DMS153 (cell line): ENCODE measurements at regions not wholly inside any gene's neighbourhood (a gene's known extent, or its start where the extent isn't known, plus 50 kb on each side); places are given as distances from the start of the nearest gene placed in this dataset.
"Not testable (repeated sequence)": the region's sequence is repeated elsewhere in the genome, so short reads cannot be mapped to it uniquely, and the experiment has no call there.

Experiments
- DNase-seq: peaks from one replicate; lab custom pipeline; 2025; lab: John Stamatoyannopoulos, UW

DNA sequence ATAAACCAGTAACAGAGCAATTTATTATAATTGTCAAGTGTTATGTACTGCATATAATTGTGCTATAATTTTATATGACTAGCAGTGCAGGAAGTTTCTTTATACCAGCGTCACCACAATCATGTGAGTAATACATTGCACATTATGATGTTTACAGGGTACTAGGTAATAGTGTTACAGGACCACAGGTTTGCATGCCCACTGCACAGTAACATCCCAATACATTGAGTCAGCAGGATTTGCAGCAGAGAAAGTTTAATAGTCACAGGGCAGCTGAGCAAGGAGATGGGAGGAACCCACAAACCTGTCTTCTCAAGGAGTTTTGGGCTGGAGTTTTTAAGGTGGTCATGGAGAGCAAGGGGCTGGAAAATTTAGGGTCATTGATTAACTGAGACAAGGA lies 1042.9 kb upstream of the ACVR2A start:
- DNase-seq, result no peak

DNA sequence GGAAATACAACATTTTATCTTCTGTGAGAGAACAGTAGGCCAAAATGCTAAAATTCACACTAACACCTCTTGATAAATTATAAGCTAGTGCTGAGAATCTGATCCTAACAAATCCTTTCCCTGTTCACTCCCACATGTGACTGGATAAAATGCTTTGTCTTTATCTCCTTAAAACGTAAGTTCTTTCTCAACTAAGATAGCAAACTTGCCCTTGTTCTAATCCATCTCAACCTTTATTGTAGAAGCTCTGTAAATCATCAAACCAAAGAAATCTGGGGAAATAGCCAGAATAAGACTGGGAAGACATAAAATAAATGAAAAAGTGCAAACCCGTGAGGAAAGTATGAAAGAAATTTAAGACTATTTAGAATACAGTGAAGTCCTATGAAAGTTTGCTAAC lies 1058.4 kb upstream of the ACVR2A start:
- no peak for DNase-seq

DNA sequence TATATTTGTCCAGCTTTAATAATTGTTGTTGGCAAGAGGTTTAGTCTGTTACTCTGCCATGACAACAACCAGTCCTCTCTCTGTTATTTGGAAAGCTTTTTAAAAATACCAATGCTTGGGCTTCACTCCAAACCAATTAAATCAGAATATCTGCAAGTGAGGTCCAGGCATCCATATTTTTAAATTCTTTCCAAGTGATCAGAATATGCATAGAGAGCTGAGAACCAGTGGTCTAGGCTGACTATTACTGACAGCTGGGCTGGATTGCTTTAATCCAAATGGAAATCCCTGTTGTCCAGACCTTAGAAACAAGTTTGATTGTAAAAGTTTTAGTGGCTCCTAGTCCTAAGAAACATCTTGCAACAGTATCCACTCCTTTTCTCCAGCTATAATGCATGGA lies 1059.7 kb upstream of the ACVR2A start:
- DNase-seq, result no peak

GRCh38 chr2:146784602-146785001 lies 1060.2 kb upstream of the ACVR2A start:
- DNase-seq, result no peak

DNA sequence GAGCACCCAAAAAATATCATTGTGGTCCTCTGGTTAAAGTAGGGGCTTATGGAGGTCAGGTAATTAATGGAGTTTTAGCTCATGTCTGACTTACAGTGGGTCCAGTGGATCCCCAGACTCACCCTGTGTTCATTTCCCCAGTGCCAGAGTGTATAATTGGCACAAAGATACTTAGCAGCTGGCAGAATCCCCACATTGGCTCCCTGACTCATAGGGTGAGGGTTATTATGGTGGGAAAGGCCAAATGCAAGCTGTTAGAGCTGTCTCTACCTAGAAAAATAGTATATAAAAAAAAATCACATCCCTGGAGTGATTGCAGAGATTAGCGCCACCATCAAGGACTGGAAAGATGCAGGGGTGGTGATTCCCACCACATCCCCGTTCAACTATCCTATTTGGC lies 1067.6 kb upstream of the ACVR2A start:
- no peak for DNase-seq

- DNase-seq, result no peak
Observed at GRCh38 chr2:146776596-146776995, 1068.2 kb upstream of the ACVR2A start.

GRCh38 chr2:146771531-146771930 lies 1073.3 kb upstream of the ACVR2A start:
- no peak for DNase-seq

GRCh38 chr2:146764301-146764700 lies 1080.5 kb upstream of the ACVR2A start:
- DNase-seq, result no peak

DNA sequence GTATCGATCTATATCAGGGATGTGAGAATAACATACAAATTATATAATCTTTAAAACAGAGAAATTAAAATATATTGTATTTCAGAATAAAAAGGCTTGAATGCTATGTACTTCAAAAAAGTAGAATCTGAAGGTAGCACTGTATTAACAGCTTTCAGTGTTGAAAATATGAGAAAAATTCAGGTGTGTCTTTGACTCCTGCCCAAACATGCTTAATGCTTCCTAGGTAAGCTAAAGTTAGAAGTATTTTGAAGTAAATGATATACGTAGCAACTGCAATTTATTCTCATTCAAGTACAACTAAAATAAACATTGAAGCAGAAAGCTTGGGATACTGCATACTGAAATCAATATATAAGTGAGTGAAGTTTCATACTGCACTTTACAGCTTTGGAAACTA lies 1082.0 kb upstream of the ACVR2A start:
- DNase-seq, result no peak

- DNase-seq, result no peak
Observed at GRCh38 chr2:146754606-146755005, 1090.2 kb upstream of the ACVR2A start.

- no peak for DNase-seq
Observed at GRCh38 chr2:146748046-146748445, 1096.8 kb upstream of the ACVR2A start.

GRCh38 chr2:146741260-146741659 lies 1103.6 kb upstream of the ACVR2A start:
- DNase-seq, result no peak

- DNase-seq, result no peak
Observed at GRCh38 chr2:146734821-146735190, 1110.0 kb upstream of the ACVR2A start.

- DNase-seq, result peak; percentile 57
Observed at GRCh38 chr2:146734042-146734820, 1110.6 kb upstream of the ACVR2A start.

DNA sequence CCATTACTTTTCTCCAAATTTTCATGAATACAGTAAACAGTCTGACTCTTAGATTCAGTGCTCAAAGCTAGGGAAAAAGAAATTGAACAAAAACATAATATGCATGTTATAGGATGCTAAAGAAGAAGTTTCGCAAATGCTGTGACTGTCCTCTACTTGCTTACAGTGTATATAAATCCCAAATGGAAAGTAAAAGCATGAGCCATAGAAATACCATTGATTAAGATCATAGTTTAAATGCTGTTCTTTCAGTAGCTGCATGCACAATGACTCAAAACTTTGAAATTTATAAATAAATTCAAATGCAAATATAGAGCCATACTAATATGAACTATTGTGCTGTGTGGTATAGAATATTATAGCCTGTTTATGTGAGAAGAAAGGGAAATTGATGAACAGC lies 1113.9 kb upstream of the ACVR2A start:
- no peak for DNase-seq

- DNase-seq, result no peak
Observed at GRCh38 chr2:146721486-146721885, 1123.3 kb upstream of the ACVR2A start.

DNA sequence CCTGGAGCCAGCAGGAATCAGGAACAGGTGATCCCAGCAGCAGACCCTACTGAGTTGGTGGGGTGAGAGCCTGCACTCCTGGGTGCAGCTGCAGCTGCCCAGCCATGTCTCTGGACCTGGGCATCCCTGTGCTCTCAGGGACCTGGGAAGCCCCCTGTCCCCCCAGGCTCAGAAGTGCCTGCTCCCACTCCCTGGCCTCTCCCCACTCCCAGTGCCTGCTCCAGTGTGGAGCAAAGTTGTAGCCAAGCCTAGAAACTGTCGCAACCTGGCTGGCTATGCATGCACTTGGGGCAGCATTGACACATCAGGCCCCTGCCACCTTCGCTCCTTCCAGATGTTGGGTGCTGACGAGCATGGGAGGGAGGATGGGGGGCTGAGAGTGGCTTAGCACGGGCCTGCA lies 1124.7 kb upstream of the ACVR2A start:
- no peak for DNase-seq

DNA sequence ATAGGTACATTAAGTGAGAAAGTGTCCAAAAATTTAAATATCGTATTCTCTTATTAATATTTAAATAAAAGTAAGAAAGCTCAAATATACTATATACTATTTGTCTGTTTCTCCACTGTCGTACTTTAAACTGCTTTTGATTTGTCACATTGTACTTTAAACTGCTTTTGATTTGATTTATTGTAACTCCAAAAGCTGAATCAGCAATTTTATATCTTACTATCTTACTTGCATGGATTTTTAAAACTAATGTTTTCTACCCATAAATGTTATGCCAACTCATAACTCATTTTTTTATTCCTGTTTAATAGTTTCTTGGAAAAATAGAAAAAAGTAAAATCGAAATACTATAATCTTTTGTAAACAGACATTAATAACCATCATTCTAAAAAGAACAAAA lies 1128.2 kb upstream of the ACVR2A start:
- DNase-seq, result no peak

GRCh38 chr2:146709004-146709403 lies 1135.8 kb upstream of the ACVR2A start:
- no peak for DNase-seq

GRCh38 chr2:146701183-146701582 lies 1143.6 kb upstream of the ACVR2A start:
- DNase-seq, result no peak

GRCh38 chr2:146697307-146697706 lies 1147.5 kb upstream of the ACVR2A start:
- no peak for DNase-seq

DNA sequence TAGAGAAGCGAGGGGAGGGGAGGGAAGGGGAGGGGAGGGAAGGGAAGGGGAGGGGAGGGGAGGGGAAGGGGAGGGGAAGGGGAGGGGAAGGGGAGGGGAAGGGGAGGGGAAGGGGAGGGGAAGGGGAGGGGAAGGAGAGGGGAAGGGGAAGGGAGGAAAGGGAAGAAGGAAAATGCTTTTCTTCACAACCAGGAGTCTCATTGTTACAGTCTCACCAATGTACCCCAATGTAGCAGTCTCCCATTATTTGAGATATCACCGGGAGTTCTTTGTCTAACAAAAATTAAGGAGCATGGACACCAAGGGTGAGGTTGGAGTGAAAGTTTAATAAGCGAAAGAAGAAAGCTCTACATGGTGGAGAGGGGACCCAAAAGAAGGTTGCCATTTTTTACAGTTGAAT lies 1148.0 kb upstream of the ACVR2A start:
- DNase-seq, result not testable (repeated sequence)

DNA sequence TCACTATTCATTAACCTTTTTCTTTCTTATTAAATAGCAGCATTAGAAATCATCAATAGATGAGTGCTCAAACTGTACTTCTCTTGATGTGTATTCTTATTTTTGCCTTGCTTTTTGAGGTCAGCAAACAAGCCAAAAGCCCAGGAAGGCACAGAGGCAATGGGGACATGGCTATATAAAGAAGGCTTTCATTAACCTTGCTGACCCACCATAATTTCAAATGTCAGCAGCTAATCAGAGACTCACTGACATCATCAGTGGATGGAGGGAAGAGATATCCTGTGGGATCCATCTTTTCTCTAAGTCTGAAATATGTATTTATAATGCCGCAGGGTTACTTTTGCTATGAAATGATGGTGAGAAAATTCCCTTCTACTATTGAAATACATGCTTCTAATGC lies 1162.8 kb upstream of the ACVR2A start:
- DNase-seq, result no peak

GRCh38 chr2:146678516-146678915 lies 1166.3 kb upstream of the ACVR2A start:
- DNase-seq, result no peak
